SIG-M5 treated with dmso at 0.1 percent for 504 hours (cell line): ENCODE measurements at regions not wholly inside any gene's neighbourhood (a gene's known extent, or its start where the extent isn't known, plus 50 kb on each side); places are given as distances from the start of the nearest gene placed in this dataset.

Experiments
- DNase-seq: peaks from one replicate; lab custom pipeline; 2025; ENCODE audit not compliant: unreplicated experiment; lab: John Stamatoyannopoulos, UW

- DNase-seq: peak; percentile 56
Observed at GRCh38 chr11:129324533-129325175, 51.0 kb upstream of the BARX2 start.

DNA sequence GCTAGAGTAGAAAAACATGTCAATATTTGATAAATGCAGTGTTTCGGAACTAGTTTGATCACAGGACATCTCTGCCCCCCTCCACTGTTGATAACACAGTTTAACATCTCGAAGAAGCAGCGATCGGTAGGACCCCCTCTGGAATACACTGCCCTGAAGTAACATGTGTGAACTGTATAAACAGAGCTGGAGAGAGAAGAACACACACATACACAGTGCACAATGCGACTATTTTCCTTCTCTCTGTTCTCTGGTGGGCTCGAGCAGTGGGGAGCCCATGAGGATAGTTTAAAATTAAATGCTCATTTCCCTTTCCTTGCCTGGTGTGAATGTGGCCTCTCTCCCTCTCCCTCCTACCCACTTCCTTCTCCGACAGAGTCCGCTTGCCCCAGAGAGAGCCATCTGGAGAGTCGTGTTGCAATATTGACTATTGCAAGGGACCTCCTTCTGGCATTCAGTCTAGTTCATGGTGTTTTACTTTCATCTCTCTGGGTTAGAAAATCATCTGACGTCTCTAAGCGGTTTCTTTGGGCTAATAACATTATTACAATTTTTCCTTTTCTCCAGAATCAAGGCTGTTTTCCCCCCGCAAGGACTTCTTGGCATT is 51.6 kb upstream of the BARX2 start:
- peak; percentile 96 for DNase-seq

- no peak for DNase-seq
Observed at GRCh38 chr11:129322941-129323340, 52.7 kb upstream of the BARX2 start.

DNA sequence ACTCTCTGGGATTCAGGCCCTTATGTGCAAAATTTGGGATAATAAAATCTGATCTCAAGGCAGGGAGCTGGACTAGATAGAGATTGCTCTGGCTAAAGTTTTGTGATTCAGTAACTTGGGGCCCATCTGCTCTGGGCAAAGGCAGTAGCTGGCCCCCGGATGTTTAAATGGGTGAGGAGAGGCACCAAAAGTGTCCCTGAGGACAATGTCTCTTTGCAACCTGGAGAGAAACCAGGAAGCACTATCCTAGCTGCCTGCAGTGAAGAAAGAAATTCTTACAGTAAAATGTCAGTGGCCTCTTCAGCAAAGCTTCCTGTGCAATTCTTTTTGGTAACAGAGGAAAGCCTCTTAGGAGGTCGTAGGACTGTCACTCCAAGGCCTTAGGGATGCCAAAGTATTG is 54.6 kb upstream of the BARX2 start:
- no peak for DNase-seq

DNA sequence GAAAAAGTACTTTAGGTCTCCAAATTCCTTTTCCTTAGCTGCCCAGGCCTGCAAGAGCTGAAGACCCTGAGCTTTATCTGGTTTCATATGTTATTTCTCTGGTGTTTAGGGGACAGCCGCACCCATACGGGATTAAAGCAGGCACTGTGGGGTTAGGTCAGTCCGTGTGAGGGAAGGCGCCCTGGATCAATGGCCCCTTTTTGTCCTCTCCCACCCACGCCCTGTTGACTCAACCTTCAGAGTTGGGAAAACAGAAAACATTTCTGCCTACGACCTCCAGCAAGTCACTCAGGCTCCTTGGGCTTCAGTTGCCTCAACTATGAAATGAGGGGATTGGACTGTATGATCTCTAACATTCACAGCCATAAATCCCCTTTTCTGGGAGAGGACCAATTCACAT is 55.2 kb upstream of the BARX2 start:
- DNase-seq: no peak

DNA sequence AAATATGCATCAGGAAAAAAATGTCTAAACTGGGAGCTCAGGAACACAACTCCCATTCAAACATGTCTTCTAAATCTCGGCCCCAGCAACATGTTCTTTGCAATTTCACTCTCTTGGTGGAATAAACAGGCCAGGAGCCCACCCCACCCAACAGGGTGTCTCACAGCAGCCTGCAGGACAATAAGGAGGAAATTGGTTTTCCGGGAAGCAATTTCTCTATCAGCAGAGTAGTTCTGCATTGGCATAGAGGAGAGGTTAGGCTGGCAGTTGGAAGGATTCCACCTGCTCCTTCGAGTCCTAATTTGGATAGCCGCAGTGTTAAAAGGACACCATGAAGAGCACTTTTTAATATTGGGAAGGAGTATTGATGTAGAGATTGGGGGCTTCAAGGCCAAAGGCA is 55.9 kb upstream of the BARX2 start:
- DNase-seq: no peak

DNA sequence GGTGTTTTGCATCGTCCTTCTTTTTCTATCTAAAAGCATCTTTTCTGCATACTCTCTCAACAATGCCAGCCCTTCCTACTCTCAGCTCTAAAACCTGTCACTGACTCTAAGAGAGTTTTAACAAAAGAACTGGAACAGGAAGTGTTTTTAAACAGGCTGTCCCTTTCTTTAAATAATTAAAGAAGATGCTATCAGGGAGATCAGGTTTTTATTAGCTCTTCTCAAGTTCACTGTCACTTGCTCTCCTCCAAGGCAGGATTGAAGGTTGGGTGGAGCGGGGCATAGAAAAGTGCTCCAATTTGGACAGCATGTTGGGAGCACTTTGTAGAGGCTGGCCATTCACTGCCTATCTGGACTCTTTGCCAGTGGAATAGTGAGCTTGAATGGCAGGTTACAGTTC is 56.4 kb upstream of the BARX2 start:
- DNase-seq: no peak

- DNase-seq: peak; percentile 9
Observed at GRCh38 chr11:129317571-129317970, 58.1 kb upstream of the BARX2 start.

- no peak for DNase-seq
Observed at GRCh38 chr11:129316781-129317180, 58.9 kb upstream of the BARX2 start.

GRCh38 chr11:129315781-129316579 is 59.7 kb upstream of the BARX2 start:
- peak; percentile 27 for DNase-seq

DNA sequence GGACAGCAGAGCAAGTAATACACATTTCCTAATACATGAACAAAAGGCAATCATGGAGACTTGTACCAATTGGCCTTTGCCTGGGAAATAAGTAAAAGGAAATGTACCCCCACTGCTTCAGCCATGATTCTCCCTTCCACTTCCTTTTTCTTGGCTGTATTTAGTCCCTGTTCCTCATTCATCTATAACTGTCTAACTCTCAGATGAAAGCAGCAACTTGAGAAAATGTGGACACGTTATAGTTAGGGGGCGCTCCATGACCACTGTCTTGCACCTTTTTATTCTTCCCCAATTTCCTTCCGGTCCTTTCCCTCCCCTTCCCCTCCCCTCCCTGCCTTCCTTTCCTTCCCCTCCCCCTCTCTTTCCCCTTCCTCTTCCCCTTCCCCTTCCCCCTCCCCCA is 61.3 kb upstream of the BARX2 start:
- DNase-seq: peak; percentile 91

DNA sequence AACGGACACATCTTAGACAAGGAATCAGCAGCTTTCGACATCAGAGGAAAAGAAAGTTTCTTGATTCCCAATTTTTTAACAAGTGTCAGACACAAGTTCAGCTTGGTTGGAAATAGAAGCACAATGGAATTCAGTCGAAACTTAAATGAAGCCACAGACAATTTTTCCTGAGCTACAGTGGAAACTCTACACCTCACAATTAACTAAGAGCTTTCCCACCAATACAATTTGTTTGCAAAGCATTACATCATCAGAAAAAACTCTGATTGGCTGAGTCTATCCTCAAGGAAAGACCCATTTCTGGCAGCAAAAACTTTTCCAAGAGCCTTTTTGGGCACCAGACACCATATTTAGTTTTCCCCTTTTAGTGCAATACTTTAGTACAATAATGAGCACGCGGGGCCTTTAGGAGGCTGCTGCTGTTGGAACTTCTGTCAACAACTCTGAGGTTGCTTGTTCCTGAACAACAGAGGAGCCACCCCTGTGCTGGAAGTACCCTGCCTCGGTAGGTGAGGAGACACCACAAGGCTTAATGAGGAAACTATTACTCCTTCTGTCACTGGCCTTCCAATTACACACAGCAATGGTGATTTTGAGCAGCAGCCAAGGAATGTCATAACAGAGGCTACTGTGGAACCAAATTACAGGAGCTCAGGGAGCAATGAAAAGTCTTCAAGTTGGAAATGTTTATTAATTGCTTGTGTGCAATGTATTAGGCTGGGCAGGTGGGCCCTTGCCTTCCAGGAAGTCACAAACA is 61.9 kb upstream of the BARX2 start:
- no peak for DNase-seq

DNA sequence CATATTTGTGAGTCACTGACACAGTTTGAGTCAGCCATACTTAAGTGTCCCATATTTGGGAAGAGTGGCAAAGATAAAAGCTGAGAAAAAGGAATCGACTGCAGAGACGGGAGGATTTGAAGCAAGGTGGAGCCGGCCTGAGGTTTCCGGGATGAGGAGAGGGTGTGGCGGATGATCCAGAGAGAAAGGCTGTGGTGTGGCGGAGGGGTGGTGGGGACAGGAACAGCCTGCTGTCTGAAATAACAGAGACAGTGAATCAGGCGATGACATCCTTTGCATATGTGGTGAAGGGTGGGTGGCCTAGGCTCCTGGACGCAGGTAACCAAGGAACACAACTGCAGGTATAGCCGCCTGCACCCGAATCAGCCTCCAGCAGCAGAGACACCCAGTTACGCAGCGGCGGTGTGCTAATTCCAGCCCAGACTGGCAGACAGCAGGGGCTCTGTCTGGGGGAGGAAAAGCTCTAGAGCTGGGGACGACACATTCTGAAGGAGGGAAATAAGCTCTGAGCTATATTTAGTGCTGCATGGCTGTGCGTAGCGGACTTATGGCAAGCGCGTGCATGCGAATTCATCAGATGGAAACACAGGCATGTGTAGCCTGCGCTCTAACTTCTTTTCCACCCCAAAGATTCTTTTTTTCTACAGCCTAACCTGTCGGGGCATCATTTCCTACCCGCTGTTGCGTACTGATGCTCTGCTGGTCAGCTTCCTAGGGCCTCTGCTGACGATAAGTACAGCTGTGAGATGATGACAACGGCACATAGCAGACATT is 62.7 kb upstream of the BARX2 start:
- DNase-seq: no peak

DNA sequence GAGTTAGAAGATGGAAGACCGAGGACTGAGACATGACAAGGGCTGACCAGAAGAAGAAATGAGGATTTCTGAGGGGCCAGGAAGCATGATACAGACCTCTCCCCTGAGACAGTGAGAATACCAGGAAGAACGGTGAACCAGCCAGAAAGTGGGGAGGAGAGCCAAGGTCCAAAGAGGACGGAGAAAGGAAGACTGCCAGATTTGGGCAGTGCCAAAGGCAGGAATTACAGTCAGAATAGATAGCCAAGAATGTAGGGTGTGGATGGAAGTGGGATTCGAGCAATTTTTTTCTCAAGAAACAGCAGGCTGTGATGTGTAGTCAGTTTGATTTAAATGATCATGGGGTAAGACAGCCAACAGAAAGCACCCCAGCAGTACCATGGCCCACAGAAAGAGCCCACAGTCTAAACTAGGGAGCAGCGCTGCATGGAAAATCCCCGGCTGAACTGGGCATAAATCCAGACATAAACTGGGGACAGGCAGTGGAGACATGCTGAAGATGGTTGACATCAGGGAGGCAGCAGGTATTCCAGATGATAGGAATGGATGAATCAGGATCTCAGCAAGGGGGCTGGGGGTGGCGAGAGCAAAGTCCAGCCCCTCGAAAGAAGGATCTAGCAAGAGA is 67.3 kb upstream of the BARX2 start:
- DNase-seq: no peak

GRCh38 chr11:129307162-129307561 is 68.5 kb upstream of the BARX2 start:
- DNase-seq: no peak

GRCh38 chr11:129302386-129303101 is 73.1 kb upstream of the BARX2 start:
- DNase-seq: no peak

GRCh38 chr11:129300099-129300498 is 75.5 kb upstream of the BARX2 start:
- no peak for DNase-seq

GRCh38 chr11:129298988-129299387 is 76.7 kb upstream of the BARX2 start:
- DNase-seq: no peak

DNA sequence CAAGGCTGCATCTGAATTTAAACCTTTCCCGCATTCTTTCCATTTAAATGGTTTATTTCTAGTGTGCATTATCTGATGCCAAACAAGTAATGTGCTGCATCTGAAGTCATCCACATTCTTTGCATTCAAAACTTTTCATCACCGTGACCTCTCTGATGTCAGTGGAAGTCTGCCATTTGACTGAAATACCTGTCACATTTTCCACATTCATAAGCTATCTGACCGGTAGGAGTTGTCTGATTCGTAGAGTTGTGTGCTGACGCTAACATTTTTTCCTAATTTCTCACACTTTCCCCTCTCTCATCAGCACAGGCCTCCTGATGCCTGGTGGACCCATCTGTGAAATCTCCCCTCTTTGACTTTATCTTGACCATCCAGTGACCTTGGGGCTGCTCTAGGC is 79.9 kb upstream of the BARX2 start:
- DNase-seq: no peak

DNA sequence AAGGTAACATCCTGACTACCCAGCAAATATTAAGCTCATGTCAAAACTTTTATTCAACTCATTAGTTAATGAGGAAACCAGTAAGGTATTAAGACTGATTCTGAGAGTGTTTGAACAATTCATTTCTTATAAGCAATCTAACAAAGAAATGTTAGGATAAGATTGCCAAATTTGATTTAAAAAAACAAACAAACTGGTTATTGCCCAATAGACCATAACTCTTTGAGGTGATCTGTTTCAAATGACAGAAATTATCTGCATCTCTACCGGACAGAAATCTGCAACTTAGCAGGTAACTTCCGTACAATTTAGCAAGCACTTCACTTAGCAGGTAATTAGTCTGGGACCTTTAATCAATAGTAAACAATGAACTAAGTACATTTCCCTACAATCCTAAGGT is 82.9 kb upstream of the BARX2 start:
- no peak for DNase-seq
